ENCODE measurements at regions not wholly inside any gene's neighbourhood (a gene's known extent, or its start where the extent isn't known, plus 50 kb on each side); places are given as distances from the start of the nearest gene placed in this dataset.

DNA sequence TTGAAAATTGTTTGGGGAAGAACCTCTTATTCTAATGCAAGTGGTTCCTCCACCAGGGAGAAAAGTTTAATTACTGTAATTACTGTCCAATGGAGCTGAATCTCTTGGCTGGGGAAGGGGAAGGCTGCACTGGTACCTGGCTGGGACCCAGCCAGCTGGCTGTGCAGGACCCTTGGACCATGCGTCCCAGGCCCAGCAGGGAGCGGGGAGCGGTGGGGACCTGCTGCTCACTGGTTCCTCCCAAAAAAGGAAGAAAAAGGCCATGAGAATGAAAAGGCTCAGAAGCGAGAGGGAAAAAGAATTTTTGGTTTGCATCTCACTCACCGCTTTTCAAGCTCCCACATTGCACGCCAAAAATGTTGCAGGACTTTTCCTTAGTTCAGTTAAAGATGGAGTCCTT lies 333.5 kb downstream of the FAM47B start:
- H3K36me3 ChIP-seq (replicated peaks in 1 of 2; ENCODE audit: control insufficient read depth in 2 of 2, insufficient read depth in 2 of 2, low read length in 2 of 2), result no peaks in the 10 kb centered on the region
- H3K9me3 ChIP-seq (replicated peaks in 1 of 2; ENCODE audit: control insufficient read depth in 2 of 2, insufficient read depth in 1 of 2, low read depth in 1 of 2, low read length in 2 of 2), result no peaks in the 10 kb centered on the region
- H4K8ac ChIP-seq (ENCODE audit: low read depth, low read length), result no peak overlapping the region
- no peak overlapping the region for H3K18ac ChIP-seq (ENCODE audit: low read length)
- no peak overlapping the region for H3K4ac ChIP-seq (ENCODE audit: low read length)
- H3K27me3 ChIP-seq (ENCODE audit: control insufficient read depth in 3 of 3, insufficient read depth in 3 of 3, low read depth in 1 of 3, low read length in 3 of 3), result no peaks in the 10 kb centered on the region
- H2AFZ ChIP-seq (ENCODE audit: low read length), result no peak overlapping the region
- no peak overlapping the region for H2BK120ac ChIP-seq (ENCODE audit: low read depth, low read length)
- no peak overlapping the region for H2BK5ac ChIP-seq (ENCODE audit: low read length)
- H3K27ac ChIP-seq (replicated peaks; ENCODE audit: low read length), result no peak overlapping the region
- no peak overlapping the region for H4K91ac ChIP-seq (ENCODE audit: low read depth, low read length, poor library complexity)
- WGBS, 2 donors (ENCODE audit: extremely low coverage in 2 of 2, insufficient read length in 2 of 2, insufficient replicate concordance in 1 of 2), result no CpG with 5 or more reads among the region's 6 CpGs
- H3K14ac ChIP-seq (ENCODE audit: low read length), result no peak overlapping the region
- no peak overlapping the region for H2AK5ac ChIP-seq (ENCODE audit: low read depth, low read length)
- no peak overlapping the region for H3K4me3 ChIP-seq (ENCODE audit: low read length in 2 of 2)
- H3K4me1 ChIP-seq (ENCODE audit: control insufficient read depth in 2 of 2, insufficient read depth in 1 of 2, low read depth in 1 of 2, low read length in 2 of 2), result no peaks in the 10 kb centered on the region
- H2BK15ac ChIP-seq (ENCODE audit: low read length), result no peak overlapping the region
- no peak overlapping the region for H3K23ac ChIP-seq (ENCODE audit: low read depth, low read length, poor library complexity)
- DNase-seq (ENCODE audit: low spot score), result no peak
- no peak overlapping the region for H3K9ac ChIP-seq (ENCODE audit: low read depth, low read length, poor library complexity)
- H3K79me1 ChIP-seq (ENCODE audit: low read depth, low read length), result no peaks in the 10 kb centered on the region
- no peak overlapping the region for H3K4me2 ChIP-seq (ENCODE audit: insufficient read depth, low read length, poor library complexity, severe bottlenecking)
- H2BK12ac ChIP-seq (ENCODE audit: low read length), result no peak overlapping the region

DNA sequence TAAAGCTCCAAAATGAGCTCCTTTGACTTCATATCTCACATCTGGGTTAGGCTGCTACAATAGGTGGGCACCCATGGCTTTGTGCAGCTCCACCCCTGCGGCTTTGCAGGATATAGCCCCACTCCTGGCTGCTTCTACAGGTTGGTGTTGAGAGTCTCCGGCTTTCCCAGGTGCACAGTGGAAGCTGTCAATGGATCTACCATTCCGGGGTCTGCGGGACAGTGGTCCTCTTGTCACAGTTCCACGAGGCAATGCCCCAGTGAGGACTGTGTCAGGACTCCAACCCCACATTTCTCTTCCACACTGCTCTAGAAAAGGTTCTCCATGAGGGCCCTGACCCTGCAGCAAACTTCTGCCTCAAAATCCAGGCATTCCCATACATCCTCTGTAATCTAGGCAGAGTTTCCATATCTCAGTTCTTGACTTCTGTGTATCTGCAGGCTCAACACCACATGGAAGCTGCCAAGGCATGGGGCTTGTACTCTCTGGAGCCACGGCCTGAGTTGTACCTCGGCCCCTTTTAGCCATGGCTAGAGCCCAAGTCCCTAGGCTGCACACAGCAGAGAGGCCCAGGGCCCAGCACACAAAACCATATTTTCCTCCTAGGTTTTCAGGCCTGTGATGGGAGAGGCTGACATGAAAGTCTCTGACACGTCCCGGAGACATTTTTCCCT lies 342.8 kb downstream of the FAM47B start:
- H2BK5ac ChIP-seq (ENCODE audit: low read length), result no peak overlapping the region
- H3K36me3 ChIP-seq (replicated peaks in 1 of 2; ENCODE audit: control insufficient read depth in 2 of 2, insufficient read depth in 2 of 2, low read length in 2 of 2), result no peaks in the 10 kb centered on the region
- H3K23ac ChIP-seq (ENCODE audit: low read depth, low read length, poor library complexity), result no peak overlapping the region
- no peak for DNase-seq (ENCODE audit: low spot score)
- H3K27me3 ChIP-seq (ENCODE audit: control insufficient read depth in 3 of 3, insufficient read depth in 3 of 3, low read depth in 1 of 3, low read length in 3 of 3), result no peaks in the 10 kb centered on the region
- H3K14ac ChIP-seq (ENCODE audit: low read length), result no peak overlapping the region
- no peak overlapping the region for H3K4me2 ChIP-seq (ENCODE audit: insufficient read depth, low read length, poor library complexity, severe bottlenecking)
- H3K18ac ChIP-seq (ENCODE audit: low read length), result no peak overlapping the region
- H2BK120ac ChIP-seq (ENCODE audit: low read depth, low read length), result no peak overlapping the region
- H2BK12ac ChIP-seq (ENCODE audit: low read length), result no peak overlapping the region
- H3K4me3 ChIP-seq (ENCODE audit: low read length in 2 of 2), result no peak overlapping the region
- WGBS, 2 donors (ENCODE audit: extremely low coverage in 2 of 2, insufficient read length in 2 of 2, insufficient replicate concordance in 1 of 2), result no CpG with 5 or more reads among the region's 9 CpGs
- H3K4me1 ChIP-seq (ENCODE audit: control insufficient read depth in 2 of 2, insufficient read depth in 1 of 2, low read depth in 1 of 2, low read length in 2 of 2), result no peaks in the 10 kb centered on the region
- H4K91ac ChIP-seq (ENCODE audit: low read depth, low read length, poor library complexity), result no peak overlapping the region
- no peak overlapping the region for H2AK5ac ChIP-seq (ENCODE audit: low read depth, low read length)
- no peaks in the 10 kb centered on the region for H3K9me3 ChIP-seq (replicated peaks in 1 of 2; ENCODE audit: control insufficient read depth in 2 of 2, insufficient read depth in 1 of 2, low read depth in 1 of 2, low read length in 2 of 2)
- no peak overlapping the region for H2BK15ac ChIP-seq (ENCODE audit: low read length)
- no peaks in the 10 kb centered on the region for H3K79me1 ChIP-seq (ENCODE audit: low read depth, low read length)
- no peak overlapping the region for H3K4ac ChIP-seq (ENCODE audit: low read length)
- no peak overlapping the region for H3K27ac ChIP-seq (replicated peaks; ENCODE audit: low read length)
- H3K9ac ChIP-seq (ENCODE audit: low read depth, low read length, poor library complexity), result no peak overlapping the region
- H4K8ac ChIP-seq (ENCODE audit: low read depth, low read length), result no peak overlapping the region
- H2AFZ ChIP-seq (ENCODE audit: low read length), result no peak overlapping the region

DNA sequence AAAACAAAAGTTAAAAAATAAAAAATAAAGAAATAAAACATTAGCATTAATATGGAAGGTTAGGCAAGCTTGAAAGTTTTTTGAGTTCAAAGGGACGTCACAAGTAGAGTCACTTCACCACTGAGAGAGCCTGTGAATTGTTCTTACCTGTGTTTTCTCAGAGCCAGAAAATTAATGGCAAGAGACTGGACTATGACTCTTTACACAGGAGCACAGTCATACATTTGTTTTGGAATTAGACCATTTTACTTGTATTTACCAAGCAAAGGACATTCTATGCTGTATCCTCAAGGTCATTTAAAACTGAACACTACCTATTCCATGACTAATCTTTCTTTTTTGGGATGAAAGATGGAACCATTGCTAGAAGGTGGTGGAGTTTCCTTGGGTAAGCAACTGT lies 346.1 kb downstream of the FAM47B start:
- no peaks in the 10 kb centered on the region for H3K4me1 ChIP-seq (ENCODE audit: control insufficient read depth in 2 of 2, insufficient read depth in 1 of 2, low read depth in 1 of 2, low read length in 2 of 2)
- no peak overlapping the region for H2AFZ ChIP-seq (ENCODE audit: low read length)
- H2BK120ac ChIP-seq (ENCODE audit: low read depth, low read length), result no peak overlapping the region
- no peaks in the 10 kb centered on the region for H3K36me3 ChIP-seq (replicated peaks in 1 of 2; ENCODE audit: control insufficient read depth in 2 of 2, insufficient read depth in 2 of 2, low read length in 2 of 2)
- no peak overlapping the region for H3K23ac ChIP-seq (ENCODE audit: low read depth, low read length, poor library complexity)
- no peak overlapping the region for H4K91ac ChIP-seq (ENCODE audit: low read depth, low read length, poor library complexity)
- H3K27me3 ChIP-seq (ENCODE audit: control insufficient read depth in 3 of 3, insufficient read depth in 3 of 3, low read depth in 1 of 3, low read length in 3 of 3), result no peaks in the 10 kb centered on the region
- no peak overlapping the region for H3K9ac ChIP-seq (ENCODE audit: low read depth, low read length, poor library complexity)
- no peak overlapping the region for H2AK5ac ChIP-seq (ENCODE audit: low read depth, low read length)
- no peak overlapping the region for H3K14ac ChIP-seq (ENCODE audit: low read length)
- H2BK15ac ChIP-seq (ENCODE audit: low read length), result no peak overlapping the region
- no peaks in the 10 kb centered on the region for H3K79me1 ChIP-seq (ENCODE audit: low read depth, low read length)
- no peak overlapping the region for H3K4ac ChIP-seq (ENCODE audit: low read length)
- no peak overlapping the region for H2BK5ac ChIP-seq (ENCODE audit: low read length)
- no peak overlapping the region for H4K8ac ChIP-seq (ENCODE audit: low read depth, low read length)
- H3K4me3 ChIP-seq (ENCODE audit: low read length in 2 of 2), result no peak overlapping the region
- no peak overlapping the region for H3K27ac ChIP-seq (replicated peaks; ENCODE audit: low read length)
- no peak overlapping the region for H2BK12ac ChIP-seq (ENCODE audit: low read length)
- no CpG with 5 or more reads among the region's 1 CpG for WGBS, 2 donors (ENCODE audit: extremely low coverage in 2 of 2, insufficient read length in 2 of 2, insufficient replicate concordance in 1 of 2)
- H3K4me2 ChIP-seq (ENCODE audit: insufficient read depth, low read length, poor library complexity, severe bottlenecking), result no peak overlapping the region
- no peaks in the 10 kb centered on the region for H3K9me3 ChIP-seq (replicated peaks in 1 of 2; ENCODE audit: control insufficient read depth in 2 of 2, insufficient read depth in 1 of 2, low read depth in 1 of 2, low read length in 2 of 2)
- DNase-seq (ENCODE audit: low spot score), result no peak
- H3K18ac ChIP-seq (ENCODE audit: low read length), result no peak overlapping the region

DNA sequence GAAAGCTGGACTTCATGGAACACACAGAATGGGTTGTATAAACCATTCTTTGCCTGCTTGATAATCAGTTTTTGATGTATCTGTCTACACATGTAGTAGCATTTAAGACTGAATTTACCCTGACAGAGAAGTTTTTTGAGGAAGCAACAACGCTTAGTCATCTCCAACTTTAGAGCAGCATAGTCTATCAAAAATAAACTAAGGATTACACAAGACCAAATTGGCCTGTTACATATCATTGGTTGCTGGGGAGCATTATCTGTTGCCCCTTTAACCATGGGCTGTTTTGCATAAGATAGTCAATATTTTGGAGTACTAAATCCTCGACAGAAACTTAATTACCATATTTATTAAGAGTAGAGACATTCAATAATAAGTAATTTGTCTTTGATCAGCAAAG lies 347.4 kb downstream of the FAM47B start:
- H2BK12ac ChIP-seq (ENCODE audit: low read length), result no peak overlapping the region
- no peak overlapping the region for H2BK5ac ChIP-seq (ENCODE audit: low read length)
- no peak for DNase-seq (ENCODE audit: low spot score)
- H3K9ac ChIP-seq (ENCODE audit: low read depth, low read length, poor library complexity), result no peak overlapping the region
- H3K4ac ChIP-seq (ENCODE audit: low read length), result no peak overlapping the region
- no peak overlapping the region for H3K18ac ChIP-seq (ENCODE audit: low read length)
- H3K4me3 ChIP-seq (ENCODE audit: low read length in 2 of 2), result no peak overlapping the region
- WGBS, 2 donors (ENCODE audit: extremely low coverage in 2 of 2, insufficient read length in 2 of 2, insufficient replicate concordance in 1 of 2), result no CpG with 5 or more reads among the region's 2 CpGs
- no peak overlapping the region for H3K14ac ChIP-seq (ENCODE audit: low read length)
- H3K9me3 ChIP-seq (replicated peaks in 1 of 2; ENCODE audit: control insufficient read depth in 2 of 2, insufficient read depth in 1 of 2, low read depth in 1 of 2, low read length in 2 of 2), result no peaks in the 10 kb centered on the region
- H3K4me2 ChIP-seq (ENCODE audit: insufficient read depth, low read length, poor library complexity, severe bottlenecking), result no peak overlapping the region
- no peaks in the 10 kb centered on the region for H3K4me1 ChIP-seq (ENCODE audit: control insufficient read depth in 2 of 2, insufficient read depth in 1 of 2, low read depth in 1 of 2, low read length in 2 of 2)
- no peaks in the 10 kb centered on the region for H3K27me3 ChIP-seq (ENCODE audit: control insufficient read depth in 3 of 3, insufficient read depth in 3 of 3, low read depth in 1 of 3, low read length in 3 of 3)
- H3K27ac ChIP-seq (replicated peaks; ENCODE audit: low read length), result no peak overlapping the region
- H2AK5ac ChIP-seq (ENCODE audit: low read depth, low read length), result no peak overlapping the region
- H2BK120ac ChIP-seq (ENCODE audit: low read depth, low read length), result no peak overlapping the region
- H3K36me3 ChIP-seq (replicated peaks in 1 of 2; ENCODE audit: control insufficient read depth in 2 of 2, insufficient read depth in 2 of 2, low read length in 2 of 2), result no peaks in the 10 kb centered on the region
- H2AFZ ChIP-seq (ENCODE audit: low read length), result no peak overlapping the region
- H4K8ac ChIP-seq (ENCODE audit: low read depth, low read length), result no peak overlapping the region
- H3K79me1 ChIP-seq (ENCODE audit: low read depth, low read length), result no peaks in the 10 kb centered on the region
- no peak overlapping the region for H4K91ac ChIP-seq (ENCODE audit: low read depth, low read length, poor library complexity)
- no peak overlapping the region for H2BK15ac ChIP-seq (ENCODE audit: low read length)
- H3K23ac ChIP-seq (ENCODE audit: low read depth, low read length, poor library complexity), result no peak overlapping the region
